Gastrocnemius medialis (tissue), 4 donors: ENCODE measurements at regions not wholly inside any gene's neighbourhood (a gene's known extent, or its start where the extent isn't known, plus 50 kb on each side); places are given as distances from the start of the nearest gene placed in this dataset.

Experiments used
- CTCF ChIP-seq, 5 experiments: fragments of 450-650 bp in 3 of 5; fragments of 200-600 bp in 2 of 5; sonication (generic) in 2 of 5; IDR thresholded peaks in 4 of 5; conservative IDR thresholded peaks in 1 of 5; 1 replicate in 4 of 5; 2 replicates in 1 of 5; pipeline ENCODE4 v1.5.1; 2016 to 2019; ENCODE audit warnings: antibody characterized with exemption in 5 of 5, mild to moderate bottlenecking in 3 of 5, moderate library complexity in 3 of 5
- POLR2A ChIP-seq, 2 donors: fragments of 450-650 bp; IDR thresholded peaks; one replicate each; pipeline ENCODE4 v1.6.1; 2017; ENCODE audit warnings: antibody characterized with exemption in 2 of 2, mild to moderate bottlenecking in 2 of 2, moderate library complexity in 2 of 2

DNA sequence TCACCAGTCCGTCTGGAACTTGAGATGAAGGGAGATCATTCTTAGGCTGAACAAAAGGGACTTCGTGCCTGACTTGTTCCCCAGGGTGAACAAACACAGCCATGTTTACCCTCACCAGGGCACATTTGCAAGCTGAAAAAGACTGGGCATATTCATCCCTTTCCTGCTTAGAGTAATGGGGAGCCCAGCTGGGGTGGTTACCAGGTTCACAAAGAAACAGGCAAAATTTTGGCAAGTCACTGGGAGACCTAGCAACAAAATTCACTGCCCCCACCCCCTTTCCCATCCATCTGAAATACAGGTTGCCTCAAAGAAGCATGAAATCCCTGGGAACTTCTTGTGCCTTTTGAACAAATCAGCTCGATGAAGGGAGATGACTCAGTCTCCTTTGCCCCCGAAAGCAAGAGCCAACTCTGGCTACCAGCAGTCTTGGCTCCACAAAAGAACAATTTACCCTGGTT, 775.0 kb downstream of the SQOR start:
- TF ChIP-seq CTCF (IDR thresholded peaks at IDR 0.05 in 4 of 5, conservative IDR thresholded peaks at IDR 0.05 in 1 of 5) (no peak), POLR2A (IDR thresholded peaks at IDR 0.05) (no peak)
